Neural progenitor cell (in vitro differentiated cells): ENCODE measurements at regions not wholly inside any gene's neighbourhood (a gene's known extent, or its start where the extent isn't known, plus 50 kb on each side); places are given as distances from the start of the nearest gene placed in this dataset.

Source experiments
- DNase-seq: peaks from one replicate; pipeline ENCODE4 v3.0.0-alpha.2; 2016; ENCODE audit warnings: low spot score
- H2AFZ ChIP-seq: fragments of 200-600 bp; sonication (generic); replicated peaks from 2 replicates; pipeline ENCODE4 v1.6.1; 2016; ENCODE audit warnings: antibody characterized with exemption
- H3F3A ChIP-seq: fragments of 200-600 bp; sonication (generic); 2 replicates; pipeline ENCODE4 v1.6.1; 2016; ENCODE audit warnings: antibody characterized with exemption, low read depth
- H3K27ac ChIP-seq: fragments of 200-600 bp; sonication (generic); 2 replicates; pipeline ENCODE4 v1.5.1; 2016; ENCODE audit warnings: mild to moderate bottlenecking
- H3K27me3 ChIP-seq: fragments of 200-600 bp; sonication (generic); 2 replicates; pipeline ENCODE4 v1.6.1; 2016; ENCODE audit warnings: mild to moderate bottlenecking, moderate library complexity
- H3K36me3 ChIP-seq: fragments of 200-600 bp; sonication (generic); 2 replicates; pipeline ENCODE4 v1.5.1; 2016
- H3K4me1 ChIP-seq: fragments of 200-600 bp; sonication (generic); 2 replicates; pipeline ENCODE4 v1.6.1; 2016; ENCODE audit warnings: mixed run types
- H3K4me2 ChIP-seq: fragments of 200-600 bp; sonication (generic); 2 replicates; pipeline ENCODE4 v1.6.1; 2016
- H3K4me3 ChIP-seq: fragments of 200-600 bp; sonication (generic); 2 replicates; pipeline ENCODE4 v1.5.1; 2016
- H3K79me2 ChIP-seq: fragments of 200-600 bp; sonication (generic); 2 replicates; pipeline ENCODE4 v1.6.1; 2016; ENCODE audit warnings: low read depth
- H3K9ac ChIP-seq: fragments of 200-600 bp; sonication (generic); 2 replicates; pipeline ENCODE4 v1.6.1; 2016
- H3K9me3 ChIP-seq: fragments of 200-600 bp; sonication (generic); 2 replicates; pipeline ENCODE4 v1.5.1; 2016; ENCODE audit warnings: low read depth
- H4K20me1 ChIP-seq: fragments of 200-600 bp; sonication (generic); 2 replicates; pipeline ENCODE4 v1.6.1; 2016; ENCODE audit warnings: low read depth
- H3K27ac Mint-ChIP-seq: 3 replicates; pipeline ENCODE4 v1.8.0; 2021; ENCODE audit warnings: mixed read lengths
- H3K27me3 Mint-ChIP-seq: 2 replicates; pipeline ENCODE4 v1.8.0; 2022; ENCODE audit warnings: low read depth, mild to moderate bottlenecking, inconsistent platforms, moderate library complexity, mixed read lengths; ENCODE audit not compliant: insufficient read depth
- H3K36me3 Mint-ChIP-seq: 3 replicates; pipeline ENCODE4 v1.8.0; 2021; ENCODE audit warnings: mixed read lengths
- H3K4me1 Mint-ChIP-seq: 3 replicates; pipeline ENCODE4 v1.8.0; 2021; ENCODE audit warnings: mixed read lengths
- H3K4me3 Mint-ChIP-seq: 3 replicates; pipeline ENCODE4 v1.8.0; 2021; ENCODE audit warnings: mild to moderate bottlenecking, moderate library complexity, mixed read lengths
- H3K9me3 Mint-ChIP-seq: 3 replicates; pipeline ENCODE4 v1.8.0; 2020; ENCODE audit warnings: mixed read lengths
- CTCF ChIP-seq: fragments of 200-600 bp; sonication (generic); IDR thresholded peaks from 2 replicates; pipeline ENCODE4 v1.5.1; 2017; ENCODE audit warnings: antibody characterized with exemption, mild to moderate bottlenecking
- EZH2 ChIP-seq: fragments of 200-600 bp; sonication (generic); IDR thresholded peaks from 2 replicates; pipeline ENCODE4 v1.6.1; 2017; ENCODE audit warnings: antibody characterized with exemption, mild to moderate bottlenecking, moderate library complexity
- EZH2phosphoT487 ChIP-seq: fragments of 200-600 bp; sonication (generic); IDR thresholded peaks from 2 replicates; pipeline ENCODE4 v1.6.1; 2017; ENCODE audit warnings: antibody characterized with exemption

DNA sequence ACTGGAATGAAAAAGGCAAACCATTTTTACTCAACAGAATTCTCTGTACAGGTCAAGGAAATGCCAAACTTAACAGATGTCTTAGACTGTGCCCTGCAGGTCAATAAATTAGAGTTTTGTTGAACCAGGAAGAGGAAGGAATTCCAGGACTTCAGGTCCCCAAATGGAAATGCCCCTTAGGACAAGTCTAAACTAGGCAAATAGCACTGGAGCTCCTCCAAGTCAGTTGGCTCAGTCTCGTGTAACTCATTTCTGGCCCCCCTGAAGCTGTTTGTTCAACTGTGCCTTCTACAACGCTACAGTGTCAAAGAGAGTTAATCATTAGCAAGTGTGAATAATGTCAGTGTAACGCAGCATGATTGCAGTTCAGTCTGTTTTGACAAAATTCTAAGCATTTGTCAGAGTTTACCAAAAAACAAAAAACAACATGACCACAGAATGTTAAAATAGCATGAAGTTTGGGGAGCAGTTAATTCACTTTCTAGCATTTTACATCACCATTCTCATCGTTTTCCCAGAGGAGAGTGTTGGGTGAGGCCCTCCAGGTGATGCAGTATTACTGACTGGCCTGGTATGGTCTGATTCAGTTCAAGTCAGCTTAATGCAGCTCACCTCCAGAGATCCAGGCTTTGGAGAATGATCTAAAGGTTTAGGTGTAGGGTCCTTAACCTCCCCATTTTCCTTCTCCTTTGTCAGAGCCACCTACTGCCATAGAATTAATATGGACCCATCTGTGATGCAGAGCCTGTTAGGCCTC, 108.1 kb downstream of the AQP4 start:
- Histone ChIP-seq H2AFZ (no peak overlapping the region), H3F3A (no peaks in the 10 kb centered on the region), H3K4me1 (no peaks in the 10 kb centered on the region), H3K4me3 (no peak overlapping the region), H3K79me2 (no peaks in the 10 kb centered on the region), H3K4me2 (no peak overlapping the region), H3K9me3 (no peaks in the 10 kb centered on the region), H3K9ac (no peak overlapping the region), H4K20me1 (no peaks in the 10 kb centered on the region), H3K27me3 (no peaks in the 10 kb centered on the region), H3K27ac (no peak overlapping the region), H3K36me3 (no peaks in the 10 kb centered on the region)
- no peak overlapping the region for H3K4me3 Mint-ChIP-seq
- H3K27ac Mint-ChIP-seq, result peak overlapping the region; percentile 41
- DNase-seq, result no peak
- peaks cover 3% of the 10 kb centered on the region for H3K27me3 Mint-ChIP-seq
- peaks cover 2% of the 10 kb centered on the region for H3K9me3 Mint-ChIP-seq
- TF ChIP-seq CTCF (no peak), EZH2phosphoT487 (no peak), EZH2 (no peak)
- H3K36me3 Mint-ChIP-seq, result no peaks in the 10 kb centered on the region
- H3K4me1 Mint-ChIP-seq, result peaks cover 35% of the 10 kb centered on the region

DNA sequence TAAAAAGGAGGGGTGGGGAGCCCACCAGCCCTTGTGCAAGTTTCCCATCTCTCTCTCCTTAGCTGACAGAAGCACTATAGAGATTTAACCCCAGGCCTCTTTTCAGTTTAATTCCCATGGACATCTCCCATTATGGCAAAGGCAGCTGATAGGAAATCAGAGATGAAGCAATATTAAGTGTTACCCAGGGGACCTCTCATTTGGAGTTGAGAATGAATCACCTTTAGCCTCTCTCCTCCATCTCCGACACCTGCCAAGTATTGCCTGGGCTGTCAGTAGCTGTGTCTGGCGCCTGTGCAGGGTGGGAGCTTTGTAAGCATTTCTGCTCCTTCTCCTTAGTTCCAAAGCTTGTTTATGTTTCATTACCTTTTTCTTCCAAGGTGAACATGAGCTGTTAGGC, 109.0 kb downstream of the AQP4 start:
- Mint-ChIP-seq H3K4me3 (no peak overlapping the region), H3K9me3 (no peaks in the 10 kb centered on the region)
- no peak for TF ChIP-seq EZH2phosphoT487
- no peak for TF ChIP-seq EZH2
- no peak for TF ChIP-seq CTCF

GRCh38 chr18:26746826-26747475, 118.6 kb downstream of the AQP4 start:
- Histone ChIP-seq H3K27ac (no peak overlapping the region), H3K27me3 (no peaks in the 10 kb centered on the region), H3K4me1 (peaks cover 20% of the 10 kb centered on the region), H3K9ac (no peak overlapping the region), H3K36me3 (no peaks in the 10 kb centered on the region), H3K79me2 (no peaks in the 10 kb centered on the region), H3K4me2 (peak overlapping the region; percentile 40), H3K9me3 (no peaks in the 10 kb centered on the region), H2AFZ (peak overlapping the region; percentile 26), H3K4me3 (no peak overlapping the region), H4K20me1 (no peaks in the 10 kb centered on the region), H3F3A (no peaks in the 10 kb centered on the region)
- Mint-ChIP-seq H3K27ac (no peak overlapping the region), H3K36me3 (no peaks in the 10 kb centered on the region), H3K4me1 (peaks cover 41% of the 10 kb centered on the region), H3K4me3 (no peak overlapping the region), H3K27me3 (peaks cover 7% of the 10 kb centered on the region), H3K9me3 (peaks cover 2% of the 10 kb centered on the region)
- no peak for DNase-seq
- TF ChIP-seq EZH2phosphoT487 (no peak), EZH2 (no peak), CTCF (no peak)

More for the DNA sequence above, 109.0 kb downstream of the AQP4 start:
- no peaks in the 10 kb centered on the region for H3F3A ChIP-seq
- Mint-ChIP-seq H3K36me3 (no peaks in the 10 kb centered on the region), H3K4me1 (peaks cover 38% of the 10 kb centered on the region), H3K27me3 (peaks cover 3% of the 10 kb centered on the region), H3K27ac (no peak overlapping the region)
- no peaks in the 10 kb centered on the region for H4K20me1 ChIP-seq
- H3K4me1 ChIP-seq, result no peaks in the 10 kb centered on the region
- no peak overlapping the region for H3K4me3 ChIP-seq
- H3K4me2 ChIP-seq, result no peak overlapping the region
- H2AFZ ChIP-seq, result no peak overlapping the region
- no peaks in the 10 kb centered on the region for H3K79me2 ChIP-seq
- no peak overlapping the region for H3K27ac ChIP-seq
- H3K9me3 ChIP-seq, result no peaks in the 10 kb centered on the region
- H3K36me3 ChIP-seq, result no peaks in the 10 kb centered on the region
- no peak overlapping the region for H3K9ac ChIP-seq
- DNase-seq, result no peak
- H3K27me3 ChIP-seq, result no peaks in the 10 kb centered on the region
